Globus pallidus (tissue), 1 donor: ENCODE measurements at regions not wholly inside any gene's neighbourhood (a gene's known extent, or its start where the extent isn't known, plus 50 kb on each side); places are given as distances from the start of the nearest gene placed in this dataset.
"Not testable (repeated sequence)": the region's sequence is repeated elsewhere in the genome, so short reads cannot be mapped to it uniquely, and the experiment has no call there.

Experiments used
- DNase-seq: peaks from one replicate; pipeline ENCODE4 v3.0.0-alpha.2; 2015; ENCODE audit warnings: low spot score

GRCh38 chr13:80499536-80500290 lies 158.8 kb upstream of the SPRY2 start:
- no peak for DNase-seq

GRCh38 chr13:80498433-80498832 lies 157.5 kb upstream of the SPRY2 start:
- DNase-seq: no peak

- DNase-seq: no peak
Observed at GRCh38 chr13:80497978-80498377, 157.1 kb upstream of the SPRY2 start.

GRCh38 chr13:80497439-80497838 lies 156.5 kb upstream of the SPRY2 start:
- DNase-seq: no peak

GRCh38 chr13:80496721-80497397 lies 155.9 kb upstream of the SPRY2 start:
- DNase-seq: no peak

- DNase-seq: not testable (repeated sequence)
Observed at GRCh38 chr13:80490491-80490943, 149.6 kb upstream of the SPRY2 start.

GRCh38 chr13:80486402-80486801 lies 145.5 kb upstream of the SPRY2 start:
- DNase-seq: no peak

- DNase-seq: no peak
Observed at GRCh38 chr13:80483157-80483556, 142.2 kb upstream of the SPRY2 start.

- DNase-seq: no peak
Observed at GRCh38 chr13:80481588-80481987, 140.7 kb upstream of the SPRY2 start.

- no peak for DNase-seq
Observed at GRCh38 chr13:80477661-80478443, 136.9 kb upstream of the SPRY2 start.

GRCh38 chr13:80476953-80477352 lies 136.0 kb upstream of the SPRY2 start:
- no peak for DNase-seq

- no peak for DNase-seq
Observed at GRCh38 chr13:80475718-80476117, 134.8 kb upstream of the SPRY2 start.

GRCh38 chr13:80473695-80474094 lies 132.8 kb upstream of the SPRY2 start:
- DNase-seq: no peak

- DNase-seq: no peak
Observed at GRCh38 chr13:80469853-80470381, 129.0 kb upstream of the SPRY2 start.

GRCh38 chr13:80469105-80469852 lies 128.4 kb upstream of the SPRY2 start:
- no peak for DNase-seq

- DNase-seq: no peak
Observed at GRCh38 chr13:80465321-80465720, 124.4 kb upstream of the SPRY2 start.

GRCh38 chr13:80463673-80464352 lies 122.9 kb upstream of the SPRY2 start:
- no peak for DNase-seq

- no peak for DNase-seq
Observed at GRCh38 chr13:80462567-80462966, 121.6 kb upstream of the SPRY2 start.

GRCh38 chr13:80462037-80462436 lies 121.1 kb upstream of the SPRY2 start:
- DNase-seq: no peak

- DNase-seq: no peak
Observed at GRCh38 chr13:80458543-80458942, 117.6 kb upstream of the SPRY2 start.

GRCh38 chr13:80454245-80454644 lies 113.3 kb upstream of the SPRY2 start:
- no peak for DNase-seq
